ENCODE measurements at regions not wholly inside any gene's neighbourhood (a gene's known extent, or its start where the extent isn't known, plus 50 kb on each side); places are given as distances from the start of the nearest gene placed in this dataset.

- peak; percentile 87 for DNase-seq (ENCODE audit: low read depth)
Observed at GRCh38 chr6:45830441-45831139, 185.1 kb downstream of the CLIC5 start.

- no peak for DNase-seq (ENCODE audit: low read depth)
Observed at GRCh38 chr6:45829873-45830272, 185.8 kb downstream of the CLIC5 start.

- no peak for DNase-seq (ENCODE audit: low read depth)
Observed at GRCh38 chr6:45827952-45828530, 187.6 kb downstream of the CLIC5 start.

- no peak for DNase-seq (ENCODE audit: low read depth)
Observed at GRCh38 chr6:45822873-45823272, 192.8 kb downstream of the CLIC5 start.

- no peak for DNase-seq (ENCODE audit: low read depth)
Observed at GRCh38 chr6:45822246-45822812, 193.3 kb downstream of the CLIC5 start.

- DNase-seq (ENCODE audit: low read depth): no peak
Observed at GRCh38 chr6:45818655-45819054, 197.0 kb downstream of the CLIC5 start.

GRCh38 chr6:45816674-45817297 lies 198.9 kb downstream of the CLIC5 start:
- no peak for DNase-seq (ENCODE audit: low read depth)

- no peak for DNase-seq (ENCODE audit: low read depth)
Observed at GRCh38 chr6:45815466-45816125, 200.1 kb downstream of the CLIC5 start.

- no peak for DNase-seq (ENCODE audit: low read depth)
Observed at GRCh38 chr6:45814772-45815171, 200.9 kb downstream of the CLIC5 start.

GRCh38 chr6:45813943-45814342 lies 201.7 kb downstream of the CLIC5 start:
- DNase-seq (ENCODE audit: low read depth): no peak

GRCh38 chr6:45812922-45813321 lies 202.7 kb downstream of the CLIC5 start:
- DNase-seq (ENCODE audit: low read depth): peak; percentile 62

GRCh38 chr6:45808917-45809316 lies 206.7 kb downstream of the CLIC5 start:
- DNase-seq (ENCODE audit: low read depth): no peak

- DNase-seq (ENCODE audit: low read depth): no peak
Observed at GRCh38 chr6:45808042-45808645, 207.5 kb downstream of the CLIC5 start.

GRCh38 chr6:45807311-45808041 lies 208.2 kb downstream of the CLIC5 start:
- no peak for DNase-seq (ENCODE audit: low read depth)

- no peak for DNase-seq (ENCODE audit: low read depth)
Observed at GRCh38 chr6:45806172-45806571, 209.5 kb downstream of the CLIC5 start.

GRCh38 chr6:45803071-45803470 lies 212.6 kb downstream of the CLIC5 start:
- no peak for DNase-seq (ENCODE audit: low read depth)

GRCh38 chr6:45801471-45802289 lies 214.0 kb downstream of the CLIC5 start:
- DNase-seq (ENCODE audit: low read depth): peak; percentile 37

- no peak for DNase-seq (ENCODE audit: low read depth)
Observed at GRCh38 chr6:45800911-45801310, 214.7 kb downstream of the CLIC5 start.

GRCh38 chr6:45795678-45796077 lies 220.0 kb downstream of the CLIC5 start:
- DNase-seq (ENCODE audit: low read depth): no peak

GRCh38 chr6:45794465-45794864 lies 221.2 kb downstream of the CLIC5 start:
- no peak for DNase-seq (ENCODE audit: low read depth)

Measured in RPMI7951 (cell line).